Colon (tissue), 2 donors: ENCODE measurements at regions not wholly inside any gene's neighbourhood (a gene's known extent, or its start where the extent isn't known, plus 50 kb on each side); places are given as distances from the start of the nearest gene placed in this dataset.

Experiments used
- FAIRE-seq: peaks from 2 replicates; lab custom pipeline; 2012; peaks lifted over from hg19 to GRCh38; lab: Jason Lieb, UNC
- donor health status: control.
- donor health status: control.

DNA sequence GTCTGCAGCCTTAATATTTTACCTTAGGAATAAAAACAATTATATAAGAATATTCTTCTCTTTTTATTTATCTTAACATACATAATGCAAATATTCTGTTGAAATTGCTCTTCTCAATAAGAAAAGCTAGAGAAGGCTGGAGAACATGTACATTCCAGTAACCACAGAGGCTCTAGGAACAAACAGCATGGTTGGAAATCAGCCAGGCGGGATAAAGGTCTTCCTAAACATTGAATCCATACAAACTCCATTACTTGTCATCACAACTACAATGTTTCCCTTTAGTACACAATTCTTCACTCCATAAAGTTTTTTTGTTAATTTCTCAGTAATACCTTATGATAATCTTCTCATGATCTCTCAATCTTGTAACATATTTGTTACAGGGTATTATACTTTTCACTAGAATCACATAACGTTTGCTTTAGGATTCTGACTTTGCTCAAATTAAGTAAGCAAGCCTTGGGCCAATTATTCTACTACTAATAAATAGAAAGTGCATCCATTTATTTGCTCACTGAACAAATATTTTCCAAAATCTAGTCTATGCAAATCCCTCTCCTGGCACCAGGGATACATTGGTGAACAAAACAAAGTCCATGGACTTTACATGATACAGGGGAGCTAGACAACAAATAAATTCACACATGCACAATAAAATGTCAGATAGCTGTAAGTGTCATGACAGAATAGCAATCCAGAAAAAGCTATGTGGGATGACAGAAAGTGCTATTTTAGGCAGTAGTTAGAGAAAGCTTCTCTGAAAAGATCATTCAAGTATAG lies 237.5 kb upstream of the TMTC1 start:
- no peak for FAIRE-seq

DNA sequence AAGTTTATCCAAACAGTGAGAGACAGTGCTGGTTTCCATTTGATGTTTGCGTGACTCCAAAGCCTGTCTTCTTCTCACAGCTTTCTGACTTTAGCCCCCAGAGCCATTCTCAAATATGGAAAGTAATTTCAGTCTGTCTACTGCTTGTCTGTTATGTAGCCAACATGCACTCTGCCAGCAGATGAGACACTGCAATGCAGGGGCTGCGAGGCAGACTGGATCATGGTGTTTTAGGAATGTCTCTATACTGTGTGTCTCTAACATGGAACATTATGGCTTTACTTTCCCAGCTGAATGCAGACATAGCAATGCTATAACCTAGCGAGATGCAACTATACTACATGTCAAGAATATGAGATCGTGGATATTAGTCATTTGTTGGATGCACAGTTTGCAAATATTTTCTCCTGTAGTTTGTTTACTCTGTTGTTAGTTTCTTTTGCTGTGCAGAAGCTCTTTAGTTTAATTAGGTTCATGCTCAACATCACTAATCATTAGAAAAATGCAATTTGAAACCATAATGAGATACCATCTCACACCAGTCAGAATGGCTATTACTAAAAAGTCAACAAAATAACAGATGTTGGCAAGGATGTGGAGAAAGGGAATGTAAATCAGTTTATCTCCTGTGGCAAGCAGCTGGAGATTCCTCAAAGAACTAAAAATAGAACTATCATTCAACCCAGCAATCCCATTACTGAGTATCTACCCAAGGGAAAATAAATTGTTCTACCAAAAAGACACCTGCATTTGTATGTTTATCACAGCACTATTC lies 235.8 kb upstream of the TMTC1 start:
- no peak for FAIRE-seq

GRCh38 chr12:30016540-30017055 lies 232.9 kb upstream of the TMTC1 start:
- FAIRE-seq: no peak

DNA sequence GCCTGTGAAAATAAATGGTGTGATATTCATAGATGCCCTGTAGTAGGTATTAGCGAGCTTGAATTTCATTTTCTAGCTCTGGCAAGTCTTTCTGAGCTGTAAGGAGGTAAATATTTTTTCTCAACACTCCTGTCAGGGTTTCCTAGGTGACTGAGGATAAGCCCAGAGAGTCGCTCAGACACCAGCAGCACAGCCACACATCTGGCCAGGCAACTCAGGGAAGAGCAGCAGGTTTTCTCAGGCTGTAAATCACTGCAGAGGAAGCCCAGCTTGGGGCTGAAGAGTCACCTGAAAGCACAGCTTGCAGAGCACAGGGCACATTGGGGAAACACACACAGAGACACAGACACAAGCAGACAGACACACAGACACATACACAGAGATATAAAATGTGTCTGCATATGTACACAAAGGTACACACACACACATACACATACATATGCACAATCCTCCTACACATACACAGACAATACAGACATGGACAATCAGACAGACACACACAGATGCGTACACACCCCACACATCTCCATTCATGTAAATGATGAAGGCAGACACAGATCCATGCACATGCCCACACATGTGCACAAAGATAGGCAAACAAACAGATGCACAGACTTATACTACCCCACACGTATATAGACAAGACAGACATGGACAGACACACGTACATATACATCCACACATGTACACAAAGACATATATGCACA lies 232.0 kb upstream of the TMTC1 start:
- FAIRE-seq: no peak

GRCh38 chr12:30014991-30015390 lies 231.2 kb upstream of the TMTC1 start:
- FAIRE-seq: no peak

GRCh38 chr12:30012816-30013450 lies 229.2 kb upstream of the TMTC1 start:
- no peak for FAIRE-seq

GRCh38 chr12:30010071-30011052 lies 226.6 kb upstream of the TMTC1 start:
- FAIRE-seq: no peak

DNA sequence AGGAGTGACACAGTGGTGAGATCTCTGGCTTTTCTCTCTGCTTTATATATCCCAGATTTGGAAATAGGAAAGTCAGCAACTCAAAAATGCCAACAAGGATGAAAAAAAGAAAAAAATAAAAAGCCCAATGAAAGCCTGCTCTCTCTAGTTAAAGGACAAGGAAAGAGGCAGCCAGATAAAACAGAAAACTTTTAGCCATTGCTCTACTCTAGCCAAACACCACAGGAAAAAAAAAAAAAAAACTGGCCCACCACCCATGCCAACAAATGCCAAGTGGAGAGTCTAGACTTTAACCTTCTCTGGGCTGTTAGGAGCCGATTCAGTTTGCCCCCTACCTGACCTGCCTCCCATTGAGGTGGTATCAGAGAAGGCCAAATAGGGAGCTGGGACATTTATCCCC lies 222.3 kb upstream of the TMTC1 start:
- no peak for FAIRE-seq

- no peak for FAIRE-seq
Observed at GRCh38 chr12:30003321-30003720, 219.6 kb upstream of the TMTC1 start.

DNA sequence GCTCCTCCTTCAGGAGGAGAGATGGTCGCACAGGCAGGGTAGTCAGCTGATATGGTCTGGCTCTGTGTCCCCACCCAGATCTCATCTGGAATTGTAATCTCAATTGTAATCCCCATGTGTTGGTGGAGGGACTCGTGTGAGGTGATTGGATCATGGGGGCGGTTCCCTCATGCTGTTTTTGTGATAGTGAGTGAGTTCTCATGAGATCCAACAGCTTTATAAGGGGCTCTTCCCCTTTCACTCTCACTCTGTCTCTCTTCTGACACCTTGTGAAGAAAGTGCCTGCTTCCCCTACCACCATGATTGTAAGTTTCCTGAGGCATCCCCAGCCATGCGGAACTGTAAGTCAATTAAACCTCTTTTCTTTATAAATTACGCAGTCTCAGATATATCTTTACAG lies 218.9 kb upstream of the TMTC1 start:
- no peak for FAIRE-seq

DNA sequence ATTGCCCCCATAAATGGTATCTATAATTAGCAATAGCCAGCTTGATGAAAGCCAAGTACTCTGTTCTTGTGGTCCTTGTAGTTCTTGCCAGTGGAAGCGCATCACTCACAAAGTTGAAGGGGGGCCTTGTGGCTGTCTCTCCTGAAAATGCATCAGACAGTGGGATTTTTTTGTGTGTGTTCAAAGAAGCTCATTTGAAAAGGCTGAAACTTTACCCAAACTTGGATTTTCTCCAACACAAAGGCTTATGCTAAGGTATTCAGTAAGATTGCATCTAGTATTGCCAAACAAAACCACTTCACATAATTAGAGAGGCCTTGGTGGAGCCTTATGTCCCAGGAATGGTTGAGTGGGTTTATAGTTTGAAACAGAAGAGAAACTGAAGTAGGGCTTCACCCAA lies 216.7 kb upstream of the TMTC1 start:
- FAIRE-seq: no peak

- no peak for FAIRE-seq
Observed at GRCh38 chr12:29996993-29997392, 213.3 kb upstream of the TMTC1 start.

GRCh38 chr12:29992366-29992765 lies 208.6 kb upstream of the TMTC1 start:
- no peak for FAIRE-seq

- no peak for FAIRE-seq
Observed at GRCh38 chr12:29991924-29992323, 208.2 kb upstream of the TMTC1 start.

DNA sequence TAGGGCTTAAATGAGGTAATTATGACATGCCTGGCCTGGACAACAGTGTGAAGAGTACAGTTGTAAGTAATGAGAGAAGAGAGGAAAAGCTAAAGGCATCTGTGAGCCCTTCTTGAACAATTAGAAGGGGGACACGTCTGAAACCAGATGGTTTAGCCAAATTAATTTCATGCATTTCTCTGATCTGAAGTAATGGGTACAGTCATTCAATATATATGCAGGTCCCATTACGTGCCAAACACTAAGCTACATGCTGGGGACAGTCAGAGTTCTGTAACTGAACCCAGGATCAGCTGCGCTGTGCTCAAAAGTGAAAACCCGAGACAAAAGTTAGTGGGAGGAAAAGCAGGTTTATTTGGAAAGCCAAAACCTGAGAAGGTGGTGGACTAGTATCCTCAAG lies 207.2 kb upstream of the TMTC1 start:
- FAIRE-seq: no peak

- no peak for FAIRE-seq
Observed at GRCh38 chr12:29983851-29984250, 200.1 kb upstream of the TMTC1 start.

DNA sequence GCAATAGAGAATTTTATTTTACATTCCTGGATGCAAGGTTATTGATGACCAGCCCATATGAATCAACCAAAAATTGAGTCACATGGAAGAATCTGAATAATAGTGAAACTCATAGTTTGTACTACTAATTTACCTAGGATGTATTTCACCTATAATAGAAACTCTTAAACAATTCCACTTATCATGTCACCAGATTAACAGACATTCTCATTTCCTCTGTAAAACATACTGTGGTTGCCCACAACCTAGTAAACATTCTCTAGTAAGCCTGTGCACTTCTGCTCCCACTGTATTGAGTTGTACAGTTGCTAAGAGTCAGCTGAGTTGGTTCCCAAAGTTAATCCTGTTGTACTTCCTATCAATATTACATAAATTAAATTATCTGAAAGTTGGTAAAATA lies 196.6 kb upstream of the TMTC1 start:
- no peak for FAIRE-seq

DNA sequence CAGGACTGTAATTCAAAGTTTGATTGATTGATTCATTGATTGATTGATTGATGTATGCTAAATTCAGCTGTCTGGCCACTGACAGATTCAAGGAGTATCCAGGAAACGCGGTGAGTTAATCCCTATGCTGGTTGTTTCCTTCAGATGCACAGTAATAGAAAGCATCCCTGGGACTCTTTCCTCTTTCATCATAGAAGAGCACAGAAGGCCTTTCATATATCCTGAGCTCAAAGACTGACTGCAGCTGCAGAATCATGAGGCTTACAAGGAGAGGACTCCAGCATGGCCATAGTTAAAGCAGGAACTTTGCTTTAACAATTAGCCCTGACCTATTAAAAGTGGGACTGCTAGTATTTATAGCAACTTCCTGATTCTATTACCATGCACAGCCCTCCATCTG lies 187.7 kb upstream of the TMTC1 start:
- FAIRE-seq: no peak

DNA sequence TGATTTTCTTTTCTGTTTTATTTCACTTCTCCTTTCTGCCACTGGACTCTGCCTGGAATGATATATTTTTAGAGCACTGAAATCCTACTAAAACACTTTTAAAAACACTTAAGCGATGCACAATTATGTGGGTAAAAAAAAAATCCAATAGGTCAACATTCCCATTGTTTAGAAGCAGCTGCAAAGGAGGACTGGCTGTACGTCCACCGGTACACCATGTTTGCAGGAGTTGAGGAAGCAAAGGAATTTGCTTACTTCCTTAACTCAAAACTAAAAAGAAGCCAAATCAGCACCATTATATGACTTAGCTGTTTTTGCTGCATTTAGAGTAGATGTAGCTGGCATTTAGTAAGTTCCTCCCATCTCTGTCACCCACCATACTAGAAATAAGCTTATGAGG lies 186.8 kb upstream of the TMTC1 start:
- FAIRE-seq: no peak

GRCh38 chr12:29962276-29963035 lies 178.7 kb upstream of the TMTC1 start:
- no peak for FAIRE-seq
